Mucosa of stomach (tissue), 1 donor: ENCODE measurements at regions not wholly inside any gene's neighbourhood (a gene's known extent, or its start where the extent isn't known, plus 50 kb on each side); places are given as distances from the start of the nearest gene placed in this dataset.

ENCODE experiments used
- H3K27me3 ChIP-seq: one replicate; pipeline ENCODE4 v1.7.0; 2013; ENCODE audit warnings: mild to moderate bottlenecking, low read length; ENCODE audit not compliant: control insufficient read depth, insufficient read depth
- H3K36me3 ChIP-seq: one replicate; pipeline ENCODE4 v1.7.0; 2013; ENCODE audit warnings: low read length; ENCODE audit not compliant: control insufficient read depth, insufficient read depth
- H3K4me1 ChIP-seq: one replicate; pipeline ENCODE4 v1.7.0; 2013; ENCODE audit warnings: mild to moderate bottlenecking, low read length; ENCODE audit not compliant: control insufficient read depth, insufficient read depth
- H3K4me3 ChIP-seq: one replicate; pipeline ENCODE4 v1.7.0; 2013; ENCODE audit warnings: low read length
- H3K9ac ChIP-seq: one replicate; pipeline ENCODE4 v1.7.0; 2013; ENCODE audit warnings: mild to moderate bottlenecking, low read length, moderate library complexity
- H3K9me3 ChIP-seq: one replicate; pipeline ENCODE4 v1.7.0; 2013; ENCODE audit warnings: mild to moderate bottlenecking, low read length, moderate library complexity; ENCODE audit not compliant: control insufficient read depth
- donor health status: Pancreatic carcinoma.

GRCh38 chr21:28277324-28277723, 715.4 kb downstream of the LTN1 start:
- no peaks in the 10 kb centered on the region for H3K27me3 ChIP-seq
- no peak overlapping the region for H3K4me3 ChIP-seq
- H3K9me3 ChIP-seq = no peaks in the 10 kb centered on the region
- H3K4me1 ChIP-seq = no peaks in the 10 kb centered on the region
- H3K36me3 ChIP-seq = no peaks in the 10 kb centered on the region
- no peak overlapping the region for H3K9ac ChIP-seq

- no peaks in the 10 kb centered on the region for H3K9me3 ChIP-seq
- H3K4me1 ChIP-seq = no peaks in the 10 kb centered on the region
These were observed 720.2 kb downstream of the LTN1 start for GRCh38 chr21:28272272-28272992.

DNA sequence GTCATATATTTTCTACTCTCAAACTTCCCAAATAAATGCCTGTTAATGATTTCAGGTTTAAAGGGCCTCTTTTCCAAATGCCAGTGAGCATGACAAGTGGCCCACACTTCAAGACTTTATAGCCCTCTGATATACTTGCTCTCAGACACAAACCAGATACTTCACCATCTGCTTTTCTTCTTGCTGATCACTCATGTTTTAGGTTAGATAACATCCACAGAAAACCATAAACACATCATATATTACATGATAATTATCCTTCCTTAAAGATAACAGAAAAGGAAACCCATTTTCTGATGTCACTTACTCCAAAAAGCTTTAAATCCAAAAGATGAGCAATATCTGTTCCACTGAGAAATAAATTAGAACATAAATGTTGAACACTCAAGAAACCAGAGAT, 723.5 kb downstream of the LTN1 start:
- Histone ChIP-seq H3K36me3 (no peaks in the 10 kb centered on the region), H3K9ac (no peak overlapping the region), H3K9me3 (no peaks in the 10 kb centered on the region), H3K27me3 (no peaks in the 10 kb centered on the region), H3K4me1 (no peaks in the 10 kb centered on the region), H3K4me3 (no peak overlapping the region)

More at GRCh38 chr21:28272272-28272992, 720.2 kb downstream of the LTN1 start:
- Histone ChIP-seq H3K4me3 (no peak overlapping the region), H3K36me3 (no peaks in the 10 kb centered on the region), H3K9ac (no peak overlapping the region), H3K27me3 (no peaks in the 10 kb centered on the region)

- H3K4me3 ChIP-seq = no peak overlapping the region
- no peaks in the 10 kb centered on the region for H3K27me3 ChIP-seq
- no peak overlapping the region for H3K9ac ChIP-seq
- no peaks in the 10 kb centered on the region for H3K9me3 ChIP-seq
- H3K36me3 ChIP-seq = no peaks in the 10 kb centered on the region
- no peaks in the 10 kb centered on the region for H3K4me1 ChIP-seq
These were observed 724.0 kb downstream of the LTN1 start for GRCh38 chr21:28268685-28269084.

GRCh38 chr21:28267449-28267848, 725.2 kb downstream of the LTN1 start:
- H3K36me3 ChIP-seq = no peaks in the 10 kb centered on the region
- H3K4me1 ChIP-seq = no peaks in the 10 kb centered on the region
- H3K27me3 ChIP-seq = no peaks in the 10 kb centered on the region
- H3K4me3 ChIP-seq = no peak overlapping the region
- H3K9me3 ChIP-seq = no peaks in the 10 kb centered on the region
- H3K9ac ChIP-seq = no peak overlapping the region

GRCh38 chr21:28266061-28266460, 726.6 kb downstream of the LTN1 start:
- Histone ChIP-seq H3K27me3 (no peaks in the 10 kb centered on the region), H3K36me3 (no peaks in the 10 kb centered on the region), H3K9ac (no peak overlapping the region), H3K4me1 (peaks cover 4% of the 10 kb centered on the region), H3K4me3 (no peak overlapping the region), H3K9me3 (no peaks in the 10 kb centered on the region)

DNA sequence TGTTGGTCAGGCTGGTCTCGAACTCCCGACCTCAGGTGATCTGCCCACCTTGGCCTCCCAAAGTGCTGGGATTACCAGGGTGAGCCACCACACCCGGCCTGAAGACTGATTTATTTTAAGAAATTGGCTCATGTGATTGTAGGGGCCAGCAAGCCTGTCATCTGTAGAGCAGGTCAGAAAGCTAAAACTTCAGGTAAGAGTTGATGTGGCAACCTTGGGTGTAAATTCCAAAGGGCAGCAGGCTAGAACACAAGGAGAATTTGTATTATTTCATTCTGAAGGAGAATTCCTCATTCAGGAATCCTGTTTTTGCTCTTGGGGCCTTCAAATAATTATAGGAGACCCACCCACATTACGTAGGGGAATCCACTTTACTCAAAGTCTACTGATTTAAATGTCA, 728.7 kb downstream of the LTN1 start:
- Histone ChIP-seq H3K4me1 (peaks cover 4% of the 10 kb centered on the region), H3K36me3 (no peaks in the 10 kb centered on the region), H3K4me3 (no peak overlapping the region), H3K9ac (no peak overlapping the region), H3K9me3 (no peaks in the 10 kb centered on the region), H3K27me3 (no peaks in the 10 kb centered on the region)

GRCh38 chr21:28261298-28261697, 731.4 kb downstream of the LTN1 start:
- Histone ChIP-seq H3K36me3 (no peaks in the 10 kb centered on the region), H3K4me3 (no peak overlapping the region), H3K9ac (no peak overlapping the region), H3K9me3 (no peaks in the 10 kb centered on the region), H3K27me3 (no peaks in the 10 kb centered on the region), H3K4me1 (peaks cover 4% of the 10 kb centered on the region)

DNA sequence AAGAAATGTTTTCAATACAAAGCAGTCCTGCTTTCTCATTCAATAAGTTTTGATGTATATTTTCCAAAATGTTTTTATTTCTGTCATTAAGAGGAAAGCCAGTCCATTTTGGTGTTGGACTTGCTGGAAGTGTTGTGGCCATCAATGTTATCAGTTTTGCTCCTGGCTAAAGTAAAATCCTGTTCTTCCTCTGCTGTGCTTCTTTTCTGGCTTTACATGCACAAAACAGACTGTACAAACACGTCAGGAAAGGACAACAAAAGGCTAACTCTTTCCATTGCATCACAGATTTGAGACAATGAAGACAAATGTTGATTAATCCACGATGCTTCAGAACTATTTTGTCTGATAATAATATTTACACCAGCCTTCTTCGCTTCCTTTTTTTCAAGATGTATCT, 735.4 kb downstream of the LTN1 start:
- Histone ChIP-seq H3K9me3 (no peaks in the 10 kb centered on the region), H3K27me3 (no peaks in the 10 kb centered on the region), H3K36me3 (no peaks in the 10 kb centered on the region), H3K4me1 (peaks cover 4% of the 10 kb centered on the region), H3K4me3 (no peak overlapping the region), H3K9ac (no peak overlapping the region)

- Histone ChIP-seq H3K4me3 (no peak overlapping the region), H3K9ac (no peak overlapping the region), H3K9me3 (no peaks in the 10 kb centered on the region), H3K27me3 (no peaks in the 10 kb centered on the region), H3K36me3 (no peaks in the 10 kb centered on the region), H3K4me1 (peaks cover 4% of the 10 kb centered on the region)
These were observed 735.8 kb downstream of the LTN1 start for GRCh38 chr21:28256837-28257236.

DNA sequence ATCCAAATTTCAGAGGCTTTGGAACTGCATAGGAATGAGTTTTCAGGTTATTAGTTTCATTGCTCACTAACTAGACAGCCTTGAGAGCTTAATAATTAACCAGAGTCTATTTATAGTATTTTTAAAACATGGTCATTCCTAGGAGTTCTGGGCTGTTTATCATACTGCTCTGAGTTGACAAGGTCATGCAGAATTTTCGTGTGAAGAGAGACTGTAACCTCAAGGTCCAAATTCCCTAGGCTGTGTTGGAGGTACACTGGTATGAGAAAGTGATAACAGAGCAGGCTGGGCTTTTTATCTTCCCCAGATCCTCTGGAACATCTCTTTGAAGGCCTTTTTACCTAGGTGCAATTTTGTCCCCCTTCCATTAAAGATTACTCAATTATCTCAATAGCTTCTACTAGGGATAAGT, 736.3 kb downstream of the LTN1 start:
- Histone ChIP-seq H3K9me3 (no peaks in the 10 kb centered on the region), H3K4me1 (peaks cover 1% of the 10 kb centered on the region), H3K4me3 (no peak overlapping the region), H3K27me3 (no peaks in the 10 kb centered on the region), H3K9ac (no peak overlapping the region), H3K36me3 (no peaks in the 10 kb centered on the region)

DNA sequence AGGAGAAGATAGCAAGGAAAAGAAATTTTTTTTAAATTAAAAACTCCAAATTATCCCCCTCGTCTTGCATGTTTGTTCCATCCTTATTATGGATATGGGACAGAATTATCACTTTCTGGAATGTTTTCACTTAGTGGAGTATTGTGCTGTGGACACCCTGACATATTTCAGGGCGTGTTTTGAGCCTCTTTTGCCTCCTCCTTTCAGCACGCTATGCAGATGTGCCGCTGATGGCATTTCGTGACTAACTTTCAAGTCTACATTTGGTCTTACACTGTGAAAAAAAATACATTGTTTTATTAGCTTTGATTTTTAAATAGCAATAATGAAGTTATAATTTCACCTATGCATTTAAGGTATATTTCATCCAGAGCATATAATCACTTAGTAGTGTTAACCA, 738.7 kb downstream of the LTN1 start:
- no peaks in the 10 kb centered on the region for H3K9me3 ChIP-seq
- no peaks in the 10 kb centered on the region for H3K27me3 ChIP-seq
- no peaks in the 10 kb centered on the region for H3K4me1 ChIP-seq

DNA sequence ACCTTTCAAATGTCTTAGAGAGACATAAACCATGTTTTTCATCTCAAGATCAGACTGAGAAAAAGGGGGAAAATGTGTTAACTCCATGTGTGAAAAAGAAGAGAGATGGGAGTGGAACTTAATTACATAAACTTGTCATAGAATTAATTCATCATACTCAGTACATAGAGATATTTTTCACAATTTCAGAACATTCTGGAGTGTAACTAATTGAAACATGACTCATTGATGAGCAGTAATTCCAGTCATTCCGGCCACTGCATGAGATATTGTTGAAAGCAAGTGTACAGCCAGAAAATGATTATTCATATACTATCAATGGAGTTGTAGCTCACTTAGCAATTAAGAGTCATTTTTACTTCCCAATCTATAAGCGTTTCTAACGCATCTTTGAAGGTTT, 739.3 kb downstream of the LTN1 start:
- H3K4me3 ChIP-seq = no peak overlapping the region
- H3K4me1 ChIP-seq = no peaks in the 10 kb centered on the region
- H3K9ac ChIP-seq = no peak overlapping the region
- H3K36me3 ChIP-seq = no peaks in the 10 kb centered on the region
- H3K27me3 ChIP-seq = no peaks in the 10 kb centered on the region
- H3K9me3 ChIP-seq = no peaks in the 10 kb centered on the region

More for the DNA sequence above, 738.7 kb downstream of the LTN1 start:
- no peaks in the 10 kb centered on the region for H3K36me3 ChIP-seq
- no peak overlapping the region for H3K9ac ChIP-seq
- H3K4me3 ChIP-seq = no peak overlapping the region
